ENCODE measurements at regions not wholly inside any gene's neighbourhood (a gene's known extent, or its start where the extent isn't known, plus 50 kb on each side); places are given as distances from the start of the nearest gene placed in this dataset.

- H3K36me3 Mint-ChIP-seq (ENCODE audit: low read depth), result no peaks in the 10 kb centered on the region
- H3K4me1 Mint-ChIP-seq (ENCODE audit: low read depth), result no peaks in the 10 kb centered on the region
- DNase-seq, result no peak
- no peak overlapping the region for H3K4me3 Mint-ChIP-seq
- no peaks in the 10 kb centered on the region for H3K4me1 ChIP-seq (ENCODE audit: insufficient read depth, low read length)
- H3K27me3 ChIP-seq (ENCODE audit: control insufficient read depth in 1 of 2, insufficient read depth in 2 of 2, low read length in 2 of 2), result no peaks in the 10 kb centered on the region
- H3K27ac Mint-ChIP-seq, result no peak overlapping the region
- H3K27me3 Mint-ChIP-seq, result no peaks in the 10 kb centered on the region
- ChIA-PET CTCF (interaction anchor here (1.6 kb wide), 1 partner anchor 22 kb away, joined by 3 read pairs; no protein-coding TSS in a partner anchor), POLR2A (no interaction called here)
- H3K9me3 ChIP-seq (ENCODE audit: control insufficient read depth in 1 of 2, insufficient read depth in 1 of 2, low read length in 2 of 2), result no peaks in the 10 kb centered on the region
- no peak overlapping the region for H3K4me3 ChIP-seq (ENCODE audit: low read length)
- no peak overlapping the region for H3K27ac ChIP-seq (ENCODE audit: low read depth in 1 of 2, low read length in 2 of 2)
- no peak for ATAC-seq (ENCODE audit: poor library complexity)
- no peaks in the 10 kb centered on the region for H3K36me3 ChIP-seq (ENCODE audit: insufficient read depth, low read length)
- intact Hi-C loops (cut with DNase I, micrococcal nuclease), result loop anchor here in 1 of 2 experiments (10.0 kb wide), 1 partner anchor 319 kb away; no protein-coding TSS in a partner anchor
- TF ChIP-seq CTCF (IDR thresholded peaks at IDR 0.05), result no peak
- no peaks in the 10 kb centered on the region for H3K9me3 Mint-ChIP-seq
Observed at GRCh38 chrX:43064096-43064495, 286.1 kb upstream of the PPP1R2C start.

- POLR2A ChIA-PET, result interaction anchor here (0.7 kb wide), 1 partner anchor 1411 kb away, joined by 3 read pairs; no protein-coding TSS in a partner anchor
- CTCF ChIA-PET, result no interaction called here
- H3K9me3 Mint-ChIP-seq, result no peaks in the 10 kb centered on the region
Observed at GRCh38 chrX:43065978-43066377, 288.0 kb upstream of the PPP1R2C start.

GRCh38 chrX:43068639-43069038 lies 290.7 kb upstream of the PPP1R2C start:
- intact Hi-C loops (cut with DNase I, micrococcal nuclease), result loop anchor here in 1 of 2 experiments (10.0 kb wide), 1 partner anchor 324 kb away; no protein-coding TSS in a partner anchor
- DNase-seq (no peak), ATAC-seq (ENCODE audit: poor library complexity) (no peak)
- Mint-ChIP-seq H3K9me3 (no peaks in the 10 kb centered on the region), H3K36me3 (ENCODE audit: low read depth) (no peaks in the 10 kb centered on the region), H3K4me3 (no peak overlapping the region), H3K27me3 (no peaks in the 10 kb centered on the region), H3K4me1 (ENCODE audit: low read depth) (no peaks in the 10 kb centered on the region), H3K27ac (no peak overlapping the region)
- Histone ChIP-seq H3K4me3 (ENCODE audit: low read length) (no peak overlapping the region), H3K27ac (ENCODE audit: low read depth in 1 of 2, low read length in 2 of 2) (no peak overlapping the region), H3K9me3 (ENCODE audit: control insufficient read depth in 1 of 2, insufficient read depth in 1 of 2, low read length in 2 of 2) (no peaks in the 10 kb centered on the region), H3K4me1 (ENCODE audit: insufficient read depth, low read length) (no peaks in the 10 kb centered on the region), H3K27me3 (ENCODE audit: control insufficient read depth in 1 of 2, insufficient read depth in 2 of 2, low read length in 2 of 2) (no peaks in the 10 kb centered on the region), H3K36me3 (ENCODE audit: insufficient read depth, low read length) (no peaks in the 10 kb centered on the region)
- no peak for TF ChIP-seq CTCF (IDR thresholded peaks at IDR 0.05)
- POLR2A ChIA-PET, result no interaction called here
- CTCF ChIA-PET, result no interaction called here

More at GRCh38 chrX:43065978-43066377, 288.0 kb upstream of the PPP1R2C start:
- H3K9me3 ChIP-seq (ENCODE audit: control insufficient read depth in 1 of 2, insufficient read depth in 1 of 2, low read length in 2 of 2), result no peaks in the 10 kb centered on the region
- intact Hi-C loops (cut with DNase I, micrococcal nuclease), result loop anchor here in 1 of 2 experiments (10.0 kb wide), 1 partner anchor 321 kb away; no protein-coding TSS in a partner anchor
- H3K4me3 ChIP-seq (ENCODE audit: low read length), result no peak overlapping the region
- H3K27ac ChIP-seq (ENCODE audit: low read depth in 1 of 2, low read length in 2 of 2), result no peak overlapping the region
- no peaks in the 10 kb centered on the region for H3K36me3 ChIP-seq (ENCODE audit: insufficient read depth, low read length)
- no peaks in the 10 kb centered on the region for H3K4me1 ChIP-seq (ENCODE audit: insufficient read depth, low read length)
- H3K4me1 Mint-ChIP-seq (ENCODE audit: low read depth), result no peaks in the 10 kb centered on the region
- no peak for TF ChIP-seq CTCF (IDR thresholded peaks at IDR 0.05)
- no peak overlapping the region for H3K4me3 Mint-ChIP-seq
- no peak for DNase-seq
- no peak for ATAC-seq (ENCODE audit: poor library complexity)
- no peaks in the 10 kb centered on the region for H3K27me3 Mint-ChIP-seq
- H3K36me3 Mint-ChIP-seq (ENCODE audit: low read depth), result no peaks in the 10 kb centered on the region
- H3K27me3 ChIP-seq (ENCODE audit: control insufficient read depth in 1 of 2, insufficient read depth in 2 of 2, low read length in 2 of 2), result no peaks in the 10 kb centered on the region
- H3K27ac Mint-ChIP-seq, result no peak overlapping the region
